HuH-7.5 (cell line): ENCODE measurements at regions not wholly inside any gene's neighbourhood (a gene's known extent, or its start where the extent isn't known, plus 50 kb on each side); places are given as distances from the start of the nearest gene placed in this dataset.

Experiments
- DNase-seq: peaks from one replicate; pipeline ENCODE4 v3.0.0; 2011; ENCODE audit warnings: low spot score

- no peak for DNase-seq
Observed at GRCh38 chr16:73813527-73813926, 483.1 kb upstream of the PSMD7 start.

DNA sequence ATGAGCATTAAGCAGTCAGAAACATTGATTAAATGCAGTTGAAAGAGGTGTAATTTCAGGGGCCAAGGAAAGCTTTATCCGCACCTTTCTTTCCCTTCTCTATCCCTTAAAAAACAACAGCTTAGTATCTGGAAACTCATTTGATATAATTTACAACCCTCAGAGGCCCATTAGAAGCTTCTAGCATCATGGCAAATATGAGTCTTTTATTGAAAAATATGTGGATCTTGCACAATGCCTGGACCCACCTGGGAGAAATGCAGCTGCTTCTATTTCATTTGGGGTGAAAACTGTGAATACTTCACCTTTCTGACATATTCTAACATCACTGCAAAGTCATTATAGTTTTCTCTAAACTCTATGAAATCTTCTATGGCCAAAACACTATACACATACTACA is 492.2 kb upstream of the PSMD7 start:
- DNase-seq = no peak

- no peak for DNase-seq
Observed at GRCh38 chr16:73798471-73798870, 498.1 kb upstream of the PSMD7 start.

- no peak for DNase-seq
Observed at GRCh38 chr16:73797115-73797514, 499.5 kb upstream of the PSMD7 start.

DNA sequence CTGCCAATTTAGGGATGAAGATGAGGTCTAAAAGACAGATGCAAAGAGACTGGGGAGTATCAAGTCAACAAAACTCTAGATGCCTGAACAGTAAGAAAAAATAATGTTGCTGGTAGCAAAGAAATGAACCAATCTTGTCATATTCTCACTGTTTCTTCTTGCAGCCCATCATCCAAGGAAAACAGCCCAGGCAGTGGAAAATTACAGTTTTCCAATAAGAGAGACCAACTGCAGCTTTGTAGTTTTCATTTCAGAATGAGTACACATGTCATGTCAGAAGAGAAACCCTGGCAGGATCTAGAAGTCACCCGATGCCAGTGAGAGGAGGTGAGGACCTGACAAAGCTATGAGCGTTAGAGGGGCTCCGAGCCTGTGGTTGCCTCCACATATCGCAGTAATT is 500.4 kb upstream of the PSMD7 start:
- no peak for DNase-seq

- no peak for DNase-seq
Observed at GRCh38 chr16:73794994-73795393, 501.6 kb upstream of the PSMD7 start.

DNA sequence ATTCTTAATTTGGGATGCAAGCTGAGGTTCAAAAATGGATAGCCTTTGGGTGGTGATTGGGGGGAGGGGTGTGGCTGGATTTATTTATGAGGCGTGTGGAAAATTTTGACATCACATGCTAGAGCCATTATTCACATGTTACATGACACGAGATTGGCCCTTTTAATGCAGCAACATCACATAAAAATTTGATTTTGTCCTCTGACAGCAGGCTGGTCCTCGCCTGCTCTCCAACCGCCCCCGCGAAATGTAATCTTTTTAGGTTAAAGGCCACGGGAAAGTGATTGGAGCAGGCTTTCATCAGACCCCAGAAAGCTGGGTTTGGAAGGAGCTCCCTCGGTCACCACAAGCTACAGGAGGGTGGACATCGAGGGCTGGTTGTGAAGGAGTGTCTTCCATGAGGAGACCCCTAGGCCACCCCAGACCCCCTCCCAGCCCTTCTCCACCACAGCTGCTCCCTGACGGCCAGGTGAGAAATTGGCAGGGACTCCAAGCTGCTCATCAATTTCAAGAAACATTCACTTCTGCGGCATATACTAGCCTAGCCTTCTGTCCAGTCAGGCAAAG is 502.7 kb upstream of the PSMD7 start:
- no peak for DNase-seq

- DNase-seq = no peak
Observed at GRCh38 chr16:73793260-73793659, 503.4 kb upstream of the PSMD7 start.

DNA sequence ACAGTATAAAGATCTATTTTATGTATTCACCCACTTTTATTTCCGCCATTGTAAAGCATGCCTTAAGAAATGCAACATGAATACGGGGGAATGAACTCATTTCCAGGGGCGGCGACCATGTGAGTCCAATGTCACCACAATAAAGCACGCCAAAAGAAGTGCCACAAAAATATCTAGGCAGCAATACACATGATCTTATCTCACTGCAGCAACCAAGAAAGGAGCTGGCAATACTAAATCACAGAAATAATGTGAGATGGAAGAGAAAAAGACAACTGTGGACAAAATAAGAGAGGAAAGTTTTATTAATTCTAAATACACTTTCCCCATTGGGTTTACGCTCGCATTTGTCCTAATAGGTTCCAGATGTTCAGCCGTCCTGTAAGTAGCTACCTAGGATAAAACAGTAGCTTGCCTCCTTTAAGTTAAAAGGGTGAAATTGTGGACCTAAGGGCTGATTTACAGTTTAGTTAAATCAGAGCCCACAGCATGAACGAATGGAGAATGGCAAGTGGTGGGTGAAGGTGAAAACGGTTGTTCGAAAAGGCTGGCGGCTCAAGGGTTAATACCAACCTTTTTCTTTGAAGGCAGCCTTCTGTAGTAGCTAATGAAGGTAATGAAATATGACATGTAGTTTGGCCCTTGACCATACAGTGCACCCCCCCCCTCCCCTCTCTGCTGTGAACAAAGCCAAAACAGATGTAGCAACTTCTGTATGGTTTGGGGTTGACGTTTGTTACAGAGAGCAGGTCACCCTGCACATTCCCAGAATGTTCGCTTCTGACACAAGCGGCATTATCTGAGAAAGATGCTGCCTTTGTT is 504.2 kb upstream of the PSMD7 start:
- no peak for DNase-seq

DNA sequence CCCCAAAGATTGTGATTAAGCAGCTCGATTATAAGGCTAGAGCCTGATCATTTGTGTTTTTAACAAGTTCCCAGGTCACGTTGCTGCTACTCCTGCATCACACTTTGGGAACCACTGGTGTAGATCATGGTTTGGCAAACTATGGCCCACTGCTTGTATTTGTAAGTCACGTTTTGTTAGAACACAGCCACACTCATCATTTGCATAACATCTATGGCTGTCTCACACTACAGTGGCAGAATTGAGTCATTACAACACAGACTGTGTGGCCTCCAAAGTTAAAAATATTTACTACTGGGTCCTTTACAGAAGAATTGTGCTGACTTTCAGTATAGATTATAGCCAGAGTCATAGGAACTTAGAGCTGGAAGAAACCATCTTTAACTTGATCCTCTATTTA is 515.3 kb upstream of the PSMD7 start:
- no peak for DNase-seq

DNA sequence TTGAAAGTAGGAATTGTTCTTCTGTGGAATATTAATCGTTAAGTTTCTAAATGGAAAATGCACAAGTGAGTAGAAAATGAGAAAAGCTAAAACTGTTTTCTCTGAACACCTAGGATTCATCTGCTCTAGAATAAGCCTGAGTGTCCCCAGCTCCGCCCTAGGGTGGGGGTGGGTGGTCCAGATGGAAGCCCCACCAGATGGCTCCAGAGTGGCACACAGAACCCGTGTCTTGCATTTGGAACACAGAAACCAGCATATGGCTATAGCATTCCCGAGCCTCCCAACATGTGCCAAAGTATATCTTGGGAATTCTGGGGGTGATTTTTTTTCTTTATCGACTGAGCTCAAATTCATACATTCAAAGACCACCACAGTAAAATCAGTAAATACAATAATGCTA is 517.7 kb upstream of the PSMD7 start:
- DNase-seq = no peak

GRCh38 chr16:73775841-73776388 is 520.7 kb upstream of the PSMD7 start:
- no peak for DNase-seq

DNA sequence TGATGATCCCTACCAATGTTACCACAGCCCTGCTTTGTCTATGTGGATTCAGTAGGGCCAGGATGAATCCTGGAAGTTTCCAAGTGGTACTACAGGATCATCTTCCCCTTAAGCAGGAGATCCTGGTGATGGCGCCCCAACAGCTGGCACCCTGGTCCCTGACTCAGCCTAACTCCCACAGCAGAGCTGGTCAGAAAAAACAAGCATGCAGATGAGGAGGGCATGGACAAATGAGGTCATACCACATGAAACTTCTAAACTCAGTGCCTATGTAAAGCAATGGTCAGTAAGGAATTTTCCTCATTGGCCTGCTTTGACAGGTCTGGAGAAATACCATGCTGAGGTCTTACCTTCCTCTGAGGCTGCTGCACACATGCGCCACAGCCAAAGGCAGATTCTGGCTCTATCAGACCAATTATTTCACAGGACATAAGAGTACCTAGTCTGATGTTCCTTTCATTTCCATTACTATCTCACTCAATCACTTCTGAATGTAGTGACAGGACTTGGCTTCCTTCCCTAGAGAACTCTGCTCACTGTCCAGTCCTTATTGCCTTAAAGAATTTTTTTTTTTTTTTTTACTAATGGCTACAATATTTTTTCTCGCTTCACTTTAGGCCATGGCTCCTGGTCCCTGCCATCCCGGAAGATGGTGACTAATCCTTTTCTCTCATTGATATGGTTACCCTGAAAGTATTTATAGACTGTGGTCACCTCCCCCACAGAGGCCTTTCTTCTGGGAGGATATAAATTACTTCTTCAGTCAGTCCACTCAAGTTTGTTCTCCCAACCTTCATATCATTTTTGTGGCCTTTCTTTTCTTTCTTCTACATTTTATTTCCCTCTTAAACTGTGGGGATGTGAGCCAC is 525.2 kb upstream of the PSMD7 start:
- no peak for DNase-seq

DNA sequence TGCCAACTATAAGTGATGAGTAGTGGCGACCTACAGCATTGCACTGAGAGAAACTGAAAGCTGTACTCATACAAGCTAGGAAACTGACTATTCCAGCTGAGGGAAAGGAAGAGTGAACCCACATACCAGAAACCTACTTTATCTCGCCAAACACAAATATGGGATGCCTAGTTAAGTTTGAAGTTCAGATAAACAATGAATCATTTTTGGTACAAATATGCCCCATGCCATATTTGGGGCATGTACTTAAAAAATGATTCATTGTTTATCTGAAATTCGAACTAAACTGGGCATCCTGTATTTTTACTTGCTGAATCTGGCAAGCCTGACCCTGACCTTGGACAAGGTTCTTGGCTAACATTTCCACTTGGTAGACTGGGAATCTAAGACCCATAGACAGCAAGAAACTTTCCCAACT is 527.8 kb upstream of the PSMD7 start:
- no peak for DNase-seq

DNA sequence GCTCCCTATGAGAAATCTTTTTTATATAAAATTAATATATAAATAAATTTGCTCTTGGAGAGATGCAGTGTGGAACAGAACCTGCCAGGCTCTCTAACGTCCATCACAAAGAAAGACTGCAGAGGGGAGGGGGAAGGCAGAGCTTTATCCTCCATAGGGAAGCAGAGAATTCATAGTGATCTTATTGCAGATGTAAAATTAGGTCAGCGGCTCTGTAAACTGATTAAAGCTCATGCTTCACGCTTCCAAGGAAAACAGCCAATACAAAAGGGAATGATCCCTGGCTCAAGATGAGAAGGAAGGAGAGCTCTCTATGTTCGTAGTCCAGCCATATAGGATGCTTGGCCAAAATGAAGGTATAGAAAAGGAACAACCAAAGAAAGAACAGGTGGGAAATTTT is 532.3 kb upstream of the PSMD7 start:
- DNase-seq = no peak

DNA sequence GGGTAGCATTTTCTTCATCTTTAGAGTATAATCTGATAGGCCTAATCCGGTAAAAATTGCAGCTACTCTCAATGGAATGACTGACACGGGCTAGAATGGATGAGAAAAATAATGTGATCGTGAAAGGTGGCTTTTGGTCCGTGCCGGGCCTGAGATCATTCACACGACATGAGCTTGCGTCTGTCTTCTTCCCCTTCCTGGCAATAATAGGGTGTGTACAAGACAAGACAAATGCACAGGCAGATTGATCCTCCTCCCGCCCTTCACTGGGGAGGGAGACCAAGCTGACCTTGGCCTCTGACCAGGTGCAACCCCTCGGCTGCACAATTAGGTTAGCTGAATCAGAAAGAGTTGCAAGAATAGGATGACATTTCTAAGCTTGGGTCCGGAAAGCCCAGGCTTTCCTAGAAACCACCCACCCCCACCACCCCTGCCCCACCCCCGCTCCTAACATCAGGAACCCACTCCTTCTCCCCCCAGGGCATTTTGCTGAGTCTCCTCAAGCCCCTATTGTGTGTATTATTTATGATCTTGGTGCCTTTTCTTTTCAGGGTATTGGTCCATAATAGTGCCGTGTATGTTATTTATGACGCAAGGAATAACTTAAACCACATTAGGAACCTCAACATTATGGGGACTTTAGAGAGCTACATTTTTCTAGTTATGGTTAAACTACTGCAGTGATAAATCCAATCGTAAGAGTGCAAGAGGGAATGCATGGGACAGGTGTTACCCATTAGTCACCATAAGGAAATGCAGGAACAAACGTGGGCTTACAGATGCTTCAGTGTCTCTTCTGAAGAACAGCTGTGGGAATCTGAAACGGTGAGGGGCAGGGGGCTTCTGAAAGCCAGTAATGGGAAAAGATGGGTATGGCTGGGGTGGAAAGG is 540.1 kb upstream of the PSMD7 start:
- DNase-seq = no peak

- DNase-seq = no peak
Observed at GRCh38 chr16:73753931-73754330, 542.7 kb upstream of the PSMD7 start.

- no peak for DNase-seq
Observed at GRCh38 chr16:73750639-73751038, 546.0 kb upstream of the PSMD7 start.

- no peak for DNase-seq
Observed at GRCh38 chr16:73747328-73747727, 549.3 kb upstream of the PSMD7 start.

DNA sequence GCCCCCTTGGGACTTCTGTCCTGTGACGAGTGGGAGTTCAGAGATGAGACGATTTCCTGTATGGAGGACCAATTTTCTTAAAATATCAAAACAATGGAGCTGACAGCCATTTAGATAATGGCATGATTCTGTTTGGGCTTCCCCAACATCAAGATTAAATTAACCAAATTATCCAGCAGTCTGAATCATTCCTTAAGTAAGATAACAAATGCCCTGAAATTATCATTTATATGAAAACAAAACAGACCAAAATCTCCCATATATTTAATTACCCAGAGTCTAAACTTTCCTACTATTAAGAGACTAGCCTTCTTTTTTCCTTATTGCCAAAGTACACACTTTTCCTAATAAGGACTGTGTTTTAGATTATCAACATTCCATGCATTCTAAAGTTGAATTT is 550.1 kb upstream of the PSMD7 start:
- no peak for DNase-seq

- DNase-seq = no peak
Observed at GRCh38 chr16:73743665-73744496, 552.7 kb upstream of the PSMD7 start.
